ENCODE measurements at regions not wholly inside any gene's neighbourhood (a gene's known extent, or its start where the extent isn't known, plus 50 kb on each side); places are given as distances from the start of the nearest gene placed in this dataset.
"Not testable (repeated sequence)": the region's sequence is repeated elsewhere in the genome, so short reads cannot be mapped to it uniquely, and the experiment has no call there.

DNA sequence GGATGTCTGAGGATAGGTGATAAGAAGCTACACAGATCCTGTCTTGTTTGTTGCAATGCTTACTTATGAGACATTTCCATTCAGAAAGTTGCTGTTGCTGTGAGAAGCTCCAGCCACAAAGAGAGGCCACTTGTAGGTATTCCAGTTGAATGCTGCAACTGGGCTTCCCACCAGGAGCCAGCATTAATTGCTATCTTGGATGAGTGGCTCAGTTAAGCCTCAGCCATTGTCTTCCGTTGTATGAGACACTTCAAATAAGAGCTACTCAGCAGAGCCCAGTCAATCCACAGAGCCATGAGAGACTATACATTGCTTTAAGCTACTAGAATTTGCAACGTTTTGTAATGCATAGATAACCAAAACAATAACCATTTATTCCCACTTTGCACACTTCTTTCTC lies 104.3 kb upstream of the ARRDC3 start:
- DNase-seq (ENCODE audit: low spot score), result no peak
- intact Hi-C loops (cut with DNase I), result no loop called here

DNA sequence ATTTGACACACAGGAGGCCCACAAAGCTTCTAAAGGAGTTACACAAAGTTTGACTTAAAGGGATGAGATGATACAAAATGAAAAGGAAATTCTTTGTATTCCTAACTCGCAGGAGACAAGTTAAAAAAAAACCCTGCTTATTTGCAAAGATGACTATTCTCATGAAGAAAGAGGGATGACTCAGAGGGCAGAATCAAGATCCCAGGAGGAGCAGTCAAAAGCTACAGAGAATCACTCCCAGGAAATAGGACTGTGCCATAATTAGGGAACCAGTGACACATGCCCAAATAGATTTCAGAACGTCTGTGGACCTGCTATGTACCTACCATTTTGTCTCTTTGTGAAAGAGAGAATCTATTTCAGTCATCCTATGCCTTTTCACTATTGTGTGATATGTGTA lies 103.5 kb upstream of the ARRDC3 start:
- intact Hi-C loops (cut with DNase I), result no loop called here
- DNase-seq (ENCODE audit: low spot score), result no peak

DNA sequence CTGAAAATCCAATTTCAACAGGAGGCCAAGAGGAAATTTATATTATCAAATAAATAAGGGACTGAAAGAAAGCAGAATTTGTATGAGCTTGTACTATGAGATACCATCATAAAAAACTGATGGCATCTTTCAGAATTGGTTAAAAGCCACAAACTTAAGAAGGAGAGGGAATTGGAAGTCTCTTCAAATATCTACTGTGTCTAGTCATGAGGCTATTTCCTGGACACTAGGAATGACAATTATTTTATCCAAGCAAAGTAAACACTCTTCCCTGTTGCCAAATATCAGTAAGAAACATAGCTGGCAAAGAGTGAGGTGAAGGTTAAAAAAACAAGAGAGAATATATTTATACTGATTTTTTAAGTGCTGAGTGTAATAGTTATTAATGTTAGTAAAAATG lies 101.5 kb upstream of the ARRDC3 start:
- intact Hi-C loops (cut with DNase I), result no loop called here
- DNase-seq (ENCODE audit: low spot score), result no peak

GRCh38 chr5:91479376-91479775 lies 96.3 kb upstream of the ARRDC3 start:
- DNase-seq (ENCODE audit: low spot score); intact Hi-C loops (cut with DNase I): not testable (repeated sequence)

GRCh38 chr5:91478096-91478495 lies 95.0 kb upstream of the ARRDC3 start:
- intact Hi-C loops (cut with DNase I), result no loop called here
- no peak for DNase-seq (ENCODE audit: low spot score)

DNA sequence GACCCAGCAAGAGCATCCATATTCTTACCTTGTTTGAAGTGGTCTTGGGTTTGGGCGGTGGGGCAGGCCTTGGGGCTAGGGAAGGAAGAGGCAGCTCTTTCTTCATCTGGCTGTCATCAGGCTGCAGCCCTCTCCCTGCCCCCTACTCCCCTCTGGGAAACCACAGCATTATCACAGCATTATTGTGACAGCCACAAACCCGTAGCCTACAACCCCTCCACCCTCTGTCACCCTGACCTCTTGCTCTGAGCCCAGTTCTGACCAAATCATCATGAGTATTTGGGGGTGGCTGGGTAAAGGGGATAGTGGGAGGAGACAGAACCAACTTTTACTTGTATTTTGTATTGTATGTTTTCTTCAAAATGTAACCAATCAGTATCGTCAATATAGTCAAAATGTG lies 94.3 kb upstream of the ARRDC3 start:
- intact Hi-C loops (cut with DNase I), result no loop called here
- DNase-seq (ENCODE audit: low spot score), result no peak

DNA sequence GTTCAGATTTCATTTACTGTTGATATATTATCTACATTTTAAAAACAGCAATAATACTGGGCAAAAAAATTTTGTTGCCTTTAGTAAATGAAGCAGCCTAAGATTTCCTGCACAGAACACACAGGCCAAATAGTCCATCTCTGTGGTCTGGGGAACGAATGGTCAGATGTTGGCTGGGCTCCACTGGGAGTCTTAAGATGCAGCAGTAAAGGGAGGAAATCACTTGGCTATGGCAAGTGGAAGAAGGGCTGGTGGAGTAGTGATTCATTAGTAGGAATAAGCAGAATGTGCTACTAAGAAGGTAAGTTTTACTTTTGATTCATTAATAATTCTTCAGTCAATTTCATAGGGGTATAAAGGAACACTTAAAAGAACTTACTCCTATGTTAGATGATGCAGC lies 91.1 kb upstream of the ARRDC3 start:
- intact Hi-C loops (cut with DNase I), result no loop called here
- DNase-seq (ENCODE audit: low spot score), result no peak

DNA sequence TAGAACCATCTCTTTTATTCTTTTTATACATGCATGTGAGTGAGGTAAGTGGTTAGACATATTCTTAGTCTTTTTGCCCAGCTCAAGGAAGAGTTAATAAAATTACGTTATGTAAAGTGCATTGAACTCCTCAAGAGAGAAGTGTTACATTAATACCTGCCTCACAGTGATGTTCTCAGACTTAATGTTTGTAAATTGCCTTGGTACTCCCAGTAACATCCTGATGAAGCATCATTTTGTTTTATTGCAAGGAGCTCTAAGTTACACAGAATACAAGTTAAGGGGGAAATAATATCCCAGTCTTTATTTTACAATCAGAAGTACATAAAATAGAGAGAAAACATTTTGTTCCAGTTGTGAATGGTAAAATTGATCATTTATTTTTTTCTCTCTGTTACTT lies 89.5 kb upstream of the ARRDC3 start:
- DNase-seq (ENCODE audit: low spot score), result no peak
- intact Hi-C loops (cut with DNase I), result no loop called here

GRCh38 chr5:91469517-91470165 lies 86.5 kb upstream of the ARRDC3 start:
- DNase-seq (ENCODE audit: low spot score), result no peak
- intact Hi-C loops (cut with DNase I), result loop anchor here in 1 of 2 donors (5.0 kb wide), 1 partner anchor 447 kb away; no protein-coding TSS in a partner anchor

- intact Hi-C loops (cut with DNase I), result loop anchor here in 1 of 2 donors (5.0 kb wide), 1 partner anchor 447 kb away; no protein-coding TSS in a partner anchor
- no peak for DNase-seq (ENCODE audit: low spot score)
Measured at GRCh38 chr5:91468651-91469422, 85.7 kb upstream of the ARRDC3 start.

GRCh38 chr5:91464886-91465646 lies 81.9 kb upstream of the ARRDC3 start:
- DNase-seq (ENCODE audit: low spot score), result no peak
- intact Hi-C loops (cut with DNase I), result loop anchor here in 1 of 2 donors (5.0 kb wide), 1 partner anchor 443 kb away; no protein-coding TSS in a partner anchor

DNA sequence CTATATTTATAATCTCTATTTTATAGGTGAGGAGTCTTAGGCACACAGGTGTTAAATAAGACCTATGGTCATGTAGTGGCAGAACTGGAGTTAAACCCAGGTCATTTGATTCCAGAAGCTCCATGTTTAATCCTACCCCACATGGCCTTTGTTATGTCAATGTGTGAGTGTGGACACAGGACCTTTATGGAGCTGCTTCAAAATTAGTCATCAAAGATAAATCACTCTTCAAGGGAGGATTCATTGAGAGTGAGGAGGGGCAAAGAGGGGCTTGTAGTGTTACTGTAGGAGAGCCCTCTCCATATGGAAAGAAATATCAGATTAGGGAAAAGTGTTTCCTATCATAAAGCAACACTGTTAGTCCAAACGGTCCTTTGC lies 74.6 kb upstream of the ARRDC3 start:
- intact Hi-C loops (cut with DNase I), result no loop called here
- DNase-seq (ENCODE audit: low spot score), result no peak

GRCh38 chr5:91456928-91457680 lies 74.0 kb upstream of the ARRDC3 start:
- intact Hi-C loops (cut with DNase I), result no loop called here
- no peak for DNase-seq (ENCODE audit: low spot score)

GRCh38 chr5:91449083-91449482 lies 66.0 kb upstream of the ARRDC3 start:
- no peak for DNase-seq (ENCODE audit: low spot score)
- intact Hi-C loops (cut with DNase I), result no loop called here

GRCh38 chr5:91448079-91448478 lies 65.0 kb upstream of the ARRDC3 start:
- DNase-seq (ENCODE audit: low spot score); intact Hi-C loops (cut with DNase I): not testable (repeated sequence)

- DNase-seq (ENCODE audit: low spot score); intact Hi-C loops (cut with DNase I): not testable (repeated sequence)
Measured at GRCh38 chr5:91446880-91447279, 63.8 kb upstream of the ARRDC3 start.

- no peak for DNase-seq (ENCODE audit: low spot score)
Measured at GRCh38 chr5:91443761-91444467, 60.8 kb upstream of the ARRDC3 start.

GRCh38 chr5:91443023-91443422 lies 59.9 kb upstream of the ARRDC3 start:
- no peak for DNase-seq (ENCODE audit: low spot score)
- intact Hi-C loops (cut with DNase I), result no loop called here

More at GRCh38 chr5:91443761-91444467, 60.8 kb upstream of the ARRDC3 start:
- intact Hi-C loops (cut with DNase I), result no loop called here

GRCh38 chr5:91441082-91441481 lies 58.0 kb upstream of the ARRDC3 start:
- no peak for DNase-seq (ENCODE audit: low spot score)
- intact Hi-C loops (cut with DNase I), result no loop called here
